ENCODE measurements at regions not wholly inside any gene's neighbourhood (a gene's known extent, or its start where the extent isn't known, plus 50 kb on each side); places are given as distances from the start of the nearest gene placed in this dataset.

DNA sequence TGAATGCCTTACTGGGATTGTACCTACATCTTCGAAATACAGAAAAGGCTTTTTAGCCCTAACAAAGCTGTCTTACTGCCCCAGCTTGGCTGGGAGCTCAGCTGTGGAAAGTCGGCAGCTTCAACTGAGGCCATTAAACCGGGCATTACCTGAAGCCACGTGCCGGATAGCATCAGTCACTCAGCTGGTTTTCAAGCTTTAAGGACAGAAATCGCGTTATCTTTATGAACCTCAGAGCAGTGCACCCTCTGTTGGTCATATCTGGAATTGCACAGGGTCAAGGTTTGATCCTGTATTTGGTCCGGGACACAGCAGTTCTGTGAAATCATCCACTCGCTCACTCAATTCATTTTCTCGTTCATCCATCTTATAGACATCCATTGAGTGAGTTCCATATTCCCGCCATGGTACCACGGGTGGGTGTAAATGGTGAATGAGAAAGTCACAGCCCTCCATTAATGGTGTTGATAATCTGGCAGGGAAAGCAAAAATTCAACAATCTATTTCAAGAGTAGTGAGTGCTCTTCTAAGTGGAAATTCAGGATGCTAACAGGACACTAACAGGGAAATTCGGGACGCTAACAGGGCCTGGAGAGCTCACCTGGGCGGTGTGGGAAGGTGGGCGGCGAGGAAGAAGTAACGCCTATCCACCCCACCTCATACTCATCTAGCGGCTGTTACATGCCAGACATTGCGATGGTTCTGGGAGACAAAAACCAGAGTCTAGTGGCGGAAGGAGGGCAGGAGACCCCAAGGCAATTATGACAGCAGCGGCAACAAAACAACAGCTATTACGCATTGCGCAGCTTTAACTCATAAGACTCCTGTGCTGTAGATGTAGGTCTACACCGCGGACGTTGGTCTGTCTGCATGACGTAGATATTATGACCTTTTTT is 60.6 kb upstream of the TCL1A start (continued):
- no peak for TF ChIP-seq SMAD4 (CRISPR knock-in tag; conservative IDR thresholded peaks at IDR 0.05)
- peak; percentile 58 for TF ChIP-seq SMC3 (conservative IDR thresholded peaks at IDR 0.05; ENCODE audit: insufficient read depth, low read depth, low read length)
- no peak for TF ChIP-seq CCNT2 (IDR thresholded peaks at IDR 0.05; ENCODE audit: borderline replicate concordance, extremely low read depth, insufficient read length, low read depth, low read length)
- TF ChIP-seq, protein P1, sequence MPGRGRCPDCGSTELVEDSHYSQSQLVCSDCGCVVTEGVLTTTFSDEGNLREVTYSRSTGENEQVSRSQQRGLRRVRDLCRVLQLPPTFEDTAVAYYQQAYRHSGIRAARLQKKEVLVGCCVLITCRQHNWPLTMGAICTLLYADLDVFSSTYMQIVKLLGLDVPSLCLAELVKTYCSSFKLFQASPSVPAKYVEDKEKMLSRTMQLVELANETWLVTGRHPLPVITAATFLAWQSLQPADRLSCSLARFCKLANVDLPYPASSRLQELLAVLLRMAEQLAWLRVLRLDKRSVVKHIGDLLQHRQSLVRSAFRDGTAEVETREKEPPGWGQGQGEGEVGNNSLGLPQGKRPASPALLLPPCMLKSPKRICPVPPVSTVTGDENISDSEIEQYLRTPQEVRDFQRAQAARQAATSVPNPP (IDR thresholded peaks at IDR 0.05; ENCODE audit: borderline replicate concordance, insufficient read depth, insufficient read length), result no peak
- TF ChIP-seq, protein P2, sequence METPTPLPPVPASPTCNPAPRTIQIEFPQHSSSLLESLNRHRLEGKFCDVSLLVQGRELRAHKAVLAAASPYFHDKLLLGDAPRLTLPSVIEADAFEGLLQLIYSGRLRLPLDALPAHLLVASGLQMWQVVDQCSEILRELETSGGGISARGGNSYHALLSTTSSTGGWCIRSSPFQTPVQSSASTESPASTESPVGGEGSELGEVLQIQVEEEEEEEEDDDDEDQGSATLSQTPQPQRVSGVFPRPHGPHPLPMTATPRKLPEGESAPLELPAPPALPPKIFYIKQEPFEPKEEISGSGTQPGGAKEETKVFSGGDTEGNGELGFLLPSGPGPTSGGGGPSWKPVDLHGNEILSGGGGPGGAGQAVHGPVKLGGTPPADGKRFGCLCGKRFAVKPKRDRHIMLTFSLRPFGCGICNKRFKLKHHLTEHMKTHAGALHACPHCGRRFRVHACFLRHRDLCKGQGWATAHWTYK (CRISPR knock-in tag; IDR thresholded peaks at IDR 0.05), result no peak
- TF ChIP-seq ELF1 (tag; IDR thresholded peaks at IDR 0.05), result no peak
- TF ChIP-seq, protein P3, sequence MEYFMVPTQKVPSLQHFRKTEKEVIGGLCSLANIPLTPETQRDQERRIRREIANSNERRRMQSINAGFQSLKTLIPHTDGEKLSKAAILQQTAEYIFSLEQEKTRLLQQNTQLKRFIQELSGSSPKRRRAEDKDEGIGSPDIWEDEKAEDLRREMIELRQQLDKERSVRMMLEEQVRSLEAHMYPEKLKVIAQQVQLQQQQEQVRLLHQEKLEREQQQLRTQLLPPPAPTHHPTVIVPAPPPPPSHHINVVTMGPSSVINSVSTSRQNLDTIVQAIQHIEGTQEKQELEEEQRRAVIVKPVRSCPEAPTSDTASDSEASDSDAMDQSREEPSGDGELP (CRISPR knock-in tag; IDR thresholded peaks at IDR 0.05; ENCODE audit: borderline replicate concordance), result peak; percentile 12; the same call in 1 of the 2 replicates
- TF ChIP-seq ELF2 (CRISPR knock-in tag; IDR thresholded peaks at IDR 0.05), result no peak
- no peak for TF ChIP-seq RBM15 (IDR thresholded peaks at IDR 0.05; ENCODE audit: insufficient read depth, low read length)
- no peak for TF ChIP-seq CBX8 (IDR thresholded peaks at IDR 0.05; ENCODE audit: borderline replicate concordance, extremely low read depth, low read depth, low read length, poor library complexity, severe bottlenecking)
- TF ChIP-seq RBM22 (IDR thresholded peaks at IDR 0.05; ENCODE audit: low read depth, low read length, poor library complexity, severe bottlenecking), result no peak
- TF ChIP-seq KDM5B (IDR thresholded peaks at IDR 0.05; ENCODE audit: insufficient replicate concordance, low read depth, low read length), result no peak
- no peak for TF ChIP-seq ZNF76 (CRISPR knock-in tag; IDR thresholded peaks at IDR 0.05; ENCODE audit: borderline replicate concordance)
- TF ChIP-seq EP300 (IDR thresholded peaks at IDR 0.05; ENCODE audit: low read length), result no peak
- no peak for TF ChIP-seq SMARCB1 (IDR thresholded peaks at IDR 0.05; ENCODE audit: insufficient read length, low read depth)
- TF ChIP-seq, protein P4, sequence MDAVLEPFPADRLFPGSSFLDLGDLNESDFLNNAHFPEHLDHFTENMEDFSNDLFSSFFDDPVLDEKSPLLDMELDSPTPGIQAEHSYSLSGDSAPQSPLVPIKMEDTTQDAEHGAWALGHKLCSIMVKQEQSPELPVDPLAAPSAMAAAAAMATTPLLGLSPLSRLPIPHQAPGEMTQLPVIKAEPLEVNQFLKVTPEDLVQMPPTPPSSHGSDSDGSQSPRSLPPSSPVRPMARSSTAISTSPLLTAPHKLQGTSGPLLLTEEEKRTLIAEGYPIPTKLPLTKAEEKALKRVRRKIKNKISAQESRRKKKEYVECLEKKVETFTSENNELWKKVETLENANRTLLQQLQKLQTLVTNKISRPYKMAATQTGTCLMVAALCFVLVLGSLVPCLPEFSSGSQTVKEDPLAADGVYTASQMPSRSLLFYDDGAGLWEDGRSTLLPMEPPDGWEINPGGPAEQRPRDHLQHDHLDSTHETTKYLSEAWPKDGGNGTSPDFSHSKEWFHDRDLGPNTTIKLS (IDR thresholded peaks at IDR 0.05; ENCODE audit: borderline replicate concordance, low read depth), result no peak
- peak; percentile 45; the same call in 1 of the 2 replicates for TF ChIP-seq BHLHE40 (IDR thresholded peaks at IDR 0.05; ENCODE audit: low read length)
- no peak for TF ChIP-seq ETV1 (tag; conservative IDR thresholded peaks at IDR 0.05; ENCODE audit: low read depth)
- no peak for TF ChIP-seq TARDBP (IDR thresholded peaks at IDR 0.05)
- TF ChIP-seq TAF7 (tag; IDR thresholded peaks at IDR 0.05), result no peak
- TF ChIP-seq PHF20 (IDR thresholded peaks at IDR 0.05; ENCODE audit: partially characterized antibody), result no peak

Measured in K562 (cell line).